ENCODE measurements at regions not wholly inside any gene's neighbourhood (a gene's known extent, or its start where the extent isn't known, plus 50 kb on each side); places are given as distances from the start of the nearest gene placed in this dataset.

- peak; percentile 57 for DNase-seq
These were observed 253.6 kb upstream of the XYLT1 start for GRCh38 chr16:17724242-17724898.

GRCh38 chr16:17723531-17724134, 252.9 kb upstream of the XYLT1 start:
- no peak for DNase-seq

GRCh38 chr16:17718495-17718894, 247.7 kb upstream of the XYLT1 start:
- no peak for DNase-seq

- no peak for DNase-seq
These were observed 235.1 kb upstream of the XYLT1 start for GRCh38 chr16:17705847-17706246.

- DNase-seq: no peak
These were observed 225.9 kb upstream of the XYLT1 start for GRCh38 chr16:17696616-17697015.

- DNase-seq: no peak
These were observed 221.7 kb upstream of the XYLT1 start for GRCh38 chr16:17692484-17692883.

GRCh38 chr16:17691899-17692176, 221.1 kb upstream of the XYLT1 start:
- DNase-seq: no peak

GRCh38 chr16:17691106-17691898, 220.5 kb upstream of the XYLT1 start:
- no peak for DNase-seq

- DNase-seq: no peak
These were observed 214.7 kb upstream of the XYLT1 start for GRCh38 chr16:17685447-17685846.

- no peak for DNase-seq
These were observed 212.5 kb upstream of the XYLT1 start for GRCh38 chr16:17683281-17683680.

- DNase-seq: no peak
These were observed 205.4 kb upstream of the XYLT1 start for GRCh38 chr16:17676171-17676570.

GRCh38 chr16:17668386-17668785, 197.6 kb upstream of the XYLT1 start:
- DNase-seq: no peak

GRCh38 chr16:17666293-17666692, 195.5 kb upstream of the XYLT1 start:
- DNase-seq: no peak

- DNase-seq: no peak
These were observed 188.1 kb upstream of the XYLT1 start for GRCh38 chr16:17658881-17659280.

GRCh38 chr16:17657045-17657444, 186.3 kb upstream of the XYLT1 start:
- no peak for DNase-seq

GRCh38 chr16:17654571-17654970, 183.8 kb upstream of the XYLT1 start:
- no peak for DNase-seq

- no peak for DNase-seq
These were observed 183.4 kb upstream of the XYLT1 start for GRCh38 chr16:17654142-17654541.

- DNase-seq: no peak
These were observed 177.4 kb upstream of the XYLT1 start for GRCh38 chr16:17647879-17648872.

GRCh38 chr16:17643935-17644334, 173.2 kb upstream of the XYLT1 start:
- DNase-seq: no peak

- no peak for DNase-seq
These were observed 171.2 kb upstream of the XYLT1 start for GRCh38 chr16:17641990-17642389.

- DNase-seq: no peak
These were observed 167.4 kb upstream of the XYLT1 start for GRCh38 chr16:17638134-17638533.

- DNase-seq: no peak
These were observed 164.4 kb upstream of the XYLT1 start for GRCh38 chr16:17635183-17635582.
